ENCODE measurements at regions not wholly inside any gene's neighbourhood (a gene's known extent, or its start where the extent isn't known, plus 50 kb on each side); places are given as distances from the start of the nearest gene placed in this dataset.
"Not testable (repeated sequence)": the region's sequence is repeated elsewhere in the genome, so short reads cannot be mapped to it uniquely, and the experiment has no call there.

DNA sequence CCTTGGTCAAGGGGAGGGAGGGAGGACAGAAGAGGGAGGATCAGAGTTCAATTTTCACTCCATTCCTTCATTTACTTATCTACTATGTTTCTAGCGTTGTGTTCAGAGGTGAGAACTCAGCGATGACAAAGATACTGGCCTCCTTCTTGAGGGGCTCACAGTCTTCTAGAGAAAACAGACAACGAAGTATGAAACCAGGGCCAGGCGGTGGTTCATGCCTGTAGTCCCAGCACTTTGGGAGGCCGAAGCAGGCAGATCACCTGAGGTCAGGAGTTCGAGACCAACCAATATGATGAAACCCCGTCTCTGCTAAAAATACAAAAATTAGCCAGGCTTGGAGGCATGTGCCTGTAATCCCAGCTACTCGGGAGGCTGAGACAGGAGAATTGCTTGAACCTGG is 277.4 kb downstream of the MYCN start:
- H3K4me1 ChIP-seq (ENCODE audit: control extremely low read depth in 1 of 4, control insufficient read depth in 4 of 4, insufficient read depth in 4 of 4, low read length in 3 of 4), result not testable (repeated sequence)
- 100% methylated on average over 8 of the region's 8 CpGs for WGBS (ENCODE audit: insufficient coverage)
- CTCF ChIA-PET, result interaction anchor here (0.8 to 1.7 kb wide), 9 partner anchors 9 to 578 kb away, joined by 3 to 9 read pairs (median 4); no protein-coding TSS in a partner anchor

DNA sequence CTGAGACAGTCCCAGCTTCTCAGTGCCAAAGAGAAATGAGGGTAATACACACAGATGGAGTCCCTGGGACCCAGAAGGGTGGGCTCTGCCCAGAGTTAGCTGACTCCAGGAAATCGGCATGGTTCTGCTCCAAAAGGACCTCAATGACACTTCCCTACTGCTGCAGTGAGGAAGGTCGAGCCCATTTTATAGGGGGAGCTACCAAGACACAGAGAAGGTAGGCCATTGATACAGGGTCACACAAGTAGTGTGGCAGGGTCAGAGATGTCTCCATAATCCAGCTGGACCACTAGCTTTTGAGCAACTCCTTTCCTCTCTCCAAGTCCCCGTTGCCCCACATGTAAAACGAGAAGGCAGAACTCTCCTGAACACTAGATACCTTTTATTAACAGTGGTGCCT is 276.9 kb downstream of the MYCN start:
- CTCF ChIA-PET, result interaction anchor here (0.8 to 1.4 kb wide), 2 partner anchors 33 to 277 kb away, joined by 3 read pairs; no protein-coding TSS in a partner anchor
- H3K36me3 ChIP-seq (ENCODE audit: control insufficient read depth in 4 of 4, insufficient read depth in 4 of 4, low read length in 3 of 4), result no peaks in the 10 kb centered on the region
- H3K4me3 ChIP-seq (ENCODE audit: control insufficient read depth in 1 of 7, extremely low read depth in 1 of 7, insufficient read depth in 4 of 7, low read depth in 2 of 7, low read length in 6 of 7), result no peak overlapping the region
- DNase-seq, result no peak
- no peaks in the 10 kb centered on the region for H3K27me3 ChIP-seq (replicated peaks in 2 of 5; ENCODE audit: control insufficient read depth in 4 of 5, insufficient read depth in 5 of 5, low read length in 4 of 5)
- WGBS (ENCODE audit: insufficient coverage), result 100% methylated on average over 2 of the region's 4 CpGs
- POLR2A ChIA-PET, result no interaction called here
- no peaks in the 10 kb centered on the region for H3K4me1 ChIP-seq (ENCODE audit: control extremely low read depth in 1 of 4, control insufficient read depth in 4 of 4, insufficient read depth in 4 of 4, low read length in 3 of 4)
- H3K9me3 ChIP-seq (ENCODE audit: control extremely low read depth in 1 of 5, control insufficient read depth in 4 of 5, insufficient read depth in 2 of 5, low read depth in 1 of 5, low read length in 4 of 5), result peaks cover 0 to under 1% (median 0%) of the 10 kb centered on the region in 5 experiments
- H3K27ac ChIP-seq (ENCODE audit: insufficient read depth in 1 of 2, low read depth in 1 of 2, low read length in 2 of 2, poor library complexity in 1 of 2, severe bottlenecking in 2 of 2), result no peak overlapping the region

More for the DNA sequence above, 277.4 kb downstream of the MYCN start:
- DNase-seq; H3K9me3 ChIP-seq (ENCODE audit: control extremely low read depth in 1 of 5, control insufficient read depth in 4 of 5, insufficient read depth in 2 of 5, low read depth in 1 of 5, low read length in 4 of 5); H3K4me3 ChIP-seq (ENCODE audit: control insufficient read depth in 1 of 7, extremely low read depth in 1 of 7, insufficient read depth in 4 of 7, low read depth in 2 of 7, low read length in 6 of 7); H3K36me3 ChIP-seq (ENCODE audit: control insufficient read depth in 4 of 4, insufficient read depth in 4 of 4, low read length in 3 of 4); H3K27ac ChIP-seq (ENCODE audit: insufficient read depth in 1 of 2, low read depth in 1 of 2, low read length in 2 of 2, poor library complexity in 1 of 2, severe bottlenecking in 2 of 2); POLR2A ChIA-PET; H3K27me3 ChIP-seq (replicated peaks in 2 of 5; ENCODE audit: control insufficient read depth in 4 of 5, insufficient read depth in 5 of 5, low read length in 4 of 5): not testable (repeated sequence)

- H3K27me3 ChIP-seq (replicated peaks in 2 of 5; ENCODE audit: control insufficient read depth in 4 of 5, insufficient read depth in 5 of 5, low read length in 4 of 5), result no peaks in the 10 kb centered on the region
- H3K4me3 ChIP-seq (ENCODE audit: control insufficient read depth in 1 of 7, extremely low read depth in 1 of 7, insufficient read depth in 4 of 7, low read depth in 2 of 7, low read length in 6 of 7), result no peak overlapping the region
- CTCF ChIA-PET, result interaction anchor here (1.4 kb wide), 2 partner anchors 33 to 277 kb away, joined by 3 read pairs; no protein-coding TSS in a partner anchor
- peaks cover 0 to 2% (median 0%) of the 10 kb centered on the region in 5 experiments for H3K9me3 ChIP-seq (ENCODE audit: control extremely low read depth in 1 of 5, control insufficient read depth in 4 of 5, insufficient read depth in 2 of 5, low read depth in 1 of 5, low read length in 4 of 5)
- H3K36me3 ChIP-seq (ENCODE audit: control insufficient read depth in 4 of 4, insufficient read depth in 4 of 4, low read length in 3 of 4), result no peaks in the 10 kb centered on the region
- no peak overlapping the region for H3K27ac ChIP-seq (ENCODE audit: insufficient read depth in 1 of 2, low read depth in 1 of 2, low read length in 2 of 2, poor library complexity in 1 of 2, severe bottlenecking in 2 of 2)
- POLR2A ChIA-PET, result no interaction called here
- no peak for DNase-seq
- 100% methylated on average over 6 of the region's 11 CpGs for WGBS (ENCODE audit: insufficient coverage)
- no peaks in the 10 kb centered on the region for H3K4me1 ChIP-seq (ENCODE audit: control extremely low read depth in 1 of 4, control insufficient read depth in 4 of 4, insufficient read depth in 4 of 4, low read length in 3 of 4)
These were observed 276.2 kb downstream of the MYCN start for GRCh38 chr2:16216558-16216945.

- CTCF ChIA-PET, result interaction anchor here (1.4 kb wide), 2 partner anchors 34 to 277 kb away, joined by 3 read pairs; no protein-coding TSS in a partner anchor
These were observed 275.7 kb downstream of the MYCN start for GRCh38 chr2:16215902-16216557.

DNA sequence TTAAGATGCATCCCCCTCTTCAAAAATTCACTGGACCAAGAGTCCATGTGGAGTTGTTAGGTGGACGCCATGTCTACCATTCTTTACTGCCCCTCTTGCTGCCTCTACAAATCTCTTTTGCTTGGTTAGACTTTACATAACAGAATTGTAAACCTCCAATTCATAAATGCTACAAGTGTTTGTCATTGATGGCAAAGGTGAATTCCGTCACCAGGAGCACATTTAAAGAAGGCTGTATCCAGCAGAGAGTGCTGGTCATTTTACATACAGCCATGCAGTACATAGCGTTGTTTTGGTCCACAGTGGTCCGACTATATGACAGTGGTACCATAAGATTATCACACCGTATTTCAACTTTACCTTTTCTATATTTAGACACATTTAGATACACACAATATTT is 274.5 kb downstream of the MYCN start:
- Histone ChIP-seq H3K4me1 (ENCODE audit: control extremely low read depth in 1 of 4, control insufficient read depth in 4 of 4, insufficient read depth in 4 of 4, low read length in 3 of 4) (peaks cover 0 to 2% (median under 1%) of the 10 kb centered on the region in 4 experiments), H3K36me3 (ENCODE audit: control insufficient read depth in 4 of 4, insufficient read depth in 4 of 4, low read length in 3 of 4) (no peaks in the 10 kb centered on the region), H3K27me3 (replicated peaks in 2 of 5; ENCODE audit: control insufficient read depth in 4 of 5, insufficient read depth in 5 of 5, low read length in 4 of 5) (no peaks in the 10 kb centered on the region), H3K9me3 (ENCODE audit: control extremely low read depth in 1 of 5, control insufficient read depth in 4 of 5, insufficient read depth in 2 of 5, low read depth in 1 of 5, low read length in 4 of 5) (peaks cover 0 to 7% (median 0%) of the 10 kb centered on the region in 5 experiments), H3K27ac (ENCODE audit: insufficient read depth in 1 of 2, low read depth in 1 of 2, low read length in 2 of 2, poor library complexity in 1 of 2, severe bottlenecking in 2 of 2) (no peak overlapping the region), H3K4me3 (ENCODE audit: control insufficient read depth in 1 of 7, extremely low read depth in 1 of 7, insufficient read depth in 4 of 7, low read depth in 2 of 7, low read length in 6 of 7) (no peak overlapping the region)
- ChIA-PET POLR2A (no interaction called here), CTCF (no interaction called here)
- no peak for DNase-seq
- 89% methylated on average over 3 of the region's 5 CpGs for WGBS (ENCODE audit: insufficient coverage)

More at GRCh38 chr2:16215902-16216557, 275.7 kb downstream of the MYCN start:
- Histone ChIP-seq H3K9me3 (ENCODE audit: control extremely low read depth in 1 of 5, control insufficient read depth in 4 of 5, insufficient read depth in 2 of 5, low read depth in 1 of 5, low read length in 4 of 5) (peaks cover 0 to 7% (median 0%) of the 10 kb centered on the region in 5 experiments), H3K36me3 (ENCODE audit: control insufficient read depth in 4 of 4, insufficient read depth in 4 of 4, low read length in 3 of 4) (no peaks in the 10 kb centered on the region), H3K4me1 (ENCODE audit: control extremely low read depth in 1 of 4, control insufficient read depth in 4 of 4, insufficient read depth in 4 of 4, low read length in 3 of 4) (no peaks in the 10 kb centered on the region), H3K27ac (ENCODE audit: insufficient read depth in 1 of 2, low read depth in 1 of 2, low read length in 2 of 2, poor library complexity in 1 of 2, severe bottlenecking in 2 of 2) (no peak overlapping the region), H3K27me3 (replicated peaks in 2 of 5; ENCODE audit: control insufficient read depth in 4 of 5, insufficient read depth in 5 of 5, low read length in 4 of 5) (no peaks in the 10 kb centered on the region), H3K4me3 (ENCODE audit: control insufficient read depth in 1 of 7, extremely low read depth in 1 of 7, insufficient read depth in 4 of 7, low read depth in 2 of 7, low read length in 6 of 7) (no peak overlapping the region)
- DNase-seq, result no peak
- 99% methylated on average over 16 of the region's 16 CpGs for WGBS (ENCODE audit: insufficient coverage)
- POLR2A ChIA-PET, result no interaction called here

DNA sequence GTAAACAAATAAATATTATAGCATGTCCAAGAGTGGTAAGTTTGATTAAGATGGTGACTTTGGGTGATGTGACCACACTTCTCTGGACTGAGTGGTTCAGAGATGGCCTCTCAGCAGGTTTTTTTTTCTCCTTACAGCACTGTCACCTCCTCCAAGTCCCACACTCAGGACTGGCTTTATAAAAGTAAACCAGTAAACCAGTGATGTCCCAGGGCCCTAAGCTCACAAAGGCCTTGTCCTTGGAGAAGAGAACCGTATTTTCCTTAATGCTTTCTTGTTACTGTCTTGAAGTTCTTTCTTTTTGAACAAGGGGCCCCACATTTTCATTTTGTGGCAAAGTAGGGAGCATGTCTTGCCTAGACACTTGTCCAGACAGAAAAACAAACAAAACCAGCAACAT is 274.0 kb downstream of the MYCN start:
- Histone ChIP-seq H3K4me3 (ENCODE audit: control insufficient read depth in 1 of 7, extremely low read depth in 1 of 7, insufficient read depth in 4 of 7, low read depth in 2 of 7, low read length in 6 of 7) (no peak overlapping the region), H3K27me3 (replicated peaks in 2 of 5; ENCODE audit: control insufficient read depth in 4 of 5, insufficient read depth in 5 of 5, low read length in 4 of 5) (no peaks in the 10 kb centered on the region), H3K36me3 (ENCODE audit: control insufficient read depth in 4 of 4, insufficient read depth in 4 of 4, low read length in 3 of 4) (no peaks in the 10 kb centered on the region), H3K27ac (ENCODE audit: insufficient read depth in 1 of 2, low read depth in 1 of 2, low read length in 2 of 2, poor library complexity in 1 of 2, severe bottlenecking in 2 of 2) (no peak overlapping the region), H3K9me3 (ENCODE audit: control extremely low read depth in 1 of 5, control insufficient read depth in 4 of 5, insufficient read depth in 2 of 5, low read depth in 1 of 5, low read length in 4 of 5) (peaks cover 0 to 7% (median 0%) of the 10 kb centered on the region in 5 experiments), H3K4me1 (ENCODE audit: control extremely low read depth in 1 of 4, control insufficient read depth in 4 of 4, insufficient read depth in 4 of 4, low read length in 3 of 4) (peaks cover 0 to 6% (median 2%) of the 10 kb centered on the region in 4 experiments)
- CTCF ChIA-PET, result no interaction called here
- POLR2A ChIA-PET, result no interaction called here
- DNase-seq, result no peak
- WGBS (ENCODE audit: insufficient coverage), result no CpG with 5 or more reads among the region's 1 CpG

DNA sequence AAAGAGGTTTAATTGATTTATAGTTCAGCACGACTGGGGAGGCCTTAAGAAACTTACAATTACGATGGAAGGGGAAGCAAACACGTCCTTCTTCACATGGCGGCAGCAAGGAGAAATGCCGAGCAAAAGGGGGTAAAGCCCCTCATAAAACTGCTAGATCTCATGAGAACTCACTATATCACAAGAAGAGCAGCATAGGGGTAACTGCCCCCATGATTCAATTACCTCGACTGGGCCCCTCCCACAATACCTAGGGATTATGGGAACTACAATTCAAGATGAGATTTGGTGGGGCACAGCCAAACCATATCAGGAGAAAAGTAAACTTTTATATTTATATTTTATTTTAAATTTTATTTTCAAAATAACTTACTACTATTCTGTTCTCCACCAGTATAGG is 272.0 kb downstream of the MYCN start:
- peaks cover 0 to 6% (median 2%) of the 10 kb centered on the region in 4 experiments for H3K4me1 ChIP-seq (ENCODE audit: control extremely low read depth in 1 of 4, control insufficient read depth in 4 of 4, insufficient read depth in 4 of 4, low read length in 3 of 4)

More for the DNA sequence above, 272.0 kb downstream of the MYCN start:
- no peak overlapping the region for H3K27ac ChIP-seq (ENCODE audit: insufficient read depth in 1 of 2, low read depth in 1 of 2, low read length in 2 of 2, poor library complexity in 1 of 2, severe bottlenecking in 2 of 2)
- H3K4me3 ChIP-seq (ENCODE audit: control insufficient read depth in 1 of 7, extremely low read depth in 1 of 7, insufficient read depth in 4 of 7, low read depth in 2 of 7, low read length in 6 of 7), result no peak overlapping the region
- CTCF ChIA-PET, result no interaction called here
- no peaks in the 10 kb centered on the region for H3K27me3 ChIP-seq (replicated peaks in 2 of 5; ENCODE audit: control insufficient read depth in 4 of 5, insufficient read depth in 5 of 5, low read length in 4 of 5)
- H3K9me3 ChIP-seq (ENCODE audit: control extremely low read depth in 1 of 5, control insufficient read depth in 4 of 5, insufficient read depth in 2 of 5, low read depth in 1 of 5, low read length in 4 of 5), result peaks cover 0 to 20% (median 8%) of the 10 kb centered on the region in 5 experiments
- no peak for DNase-seq
- 72% methylated on average over 4 of the region's 6 CpGs for WGBS (ENCODE audit: insufficient coverage)
- H3K36me3 ChIP-seq (ENCODE audit: control insufficient read depth in 4 of 4, insufficient read depth in 4 of 4, low read length in 3 of 4), result no peaks in the 10 kb centered on the region
- POLR2A ChIA-PET, result no interaction called here

Measured in common myeloid progenitor, CD34-positive (primary cell).